ENCODE measurements at regions not wholly inside any gene's neighbourhood (a gene's known extent, or its start where the extent isn't known, plus 50 kb on each side); places are given as distances from the start of the nearest gene placed in this dataset.

DNA sequence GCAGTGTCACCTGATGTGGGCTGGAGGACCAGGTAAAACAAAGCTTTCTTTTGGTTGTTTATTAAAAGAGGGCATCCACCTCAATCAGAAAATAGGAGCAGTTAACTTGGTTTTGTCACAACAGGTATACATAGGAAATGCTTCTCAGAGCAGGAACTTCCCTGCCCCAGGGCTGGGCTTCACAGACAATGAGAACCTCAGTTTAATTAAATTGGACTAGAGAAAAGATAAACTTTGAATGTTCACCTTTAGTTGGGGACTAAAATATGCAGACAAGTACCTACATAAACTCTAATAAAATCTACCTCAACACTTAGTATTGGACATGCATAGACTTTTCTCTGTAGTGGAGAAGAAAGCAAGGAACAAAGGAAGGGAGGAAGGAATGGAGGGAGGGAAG lies 392.0 kb downstream of the ENC1 start:
- intact Hi-C loops (cut with micrococcal nuclease) = loop anchor here (10.0 kb wide), 1 partner anchor 84 kb away; no protein-coding TSS in a partner anchor
- H3K4me1 ChIP-seq (ENCODE audit: insufficient read depth, low read length) = peaks cover 29% of the 10 kb centered on the region
- no peaks in the 10 kb centered on the region for H3K79me2 ChIP-seq (ENCODE audit: low read length)
- no peak overlapping the region for H3K27ac ChIP-seq (ENCODE audit: low read length)
- peaks cover under 1% of the 10 kb centered on the region for H3F3A ChIP-seq (ENCODE audit: low read length, unreplicated experiment)
- no peaks in the 10 kb centered on the region for H3K27me3 ChIP-seq (ENCODE audit: low read length)
- no peak overlapping the region for H3K9ac ChIP-seq (ENCODE audit: low read length)
- ChIA-PET POLR2A (ENCODE audit: unreplicated experiment) (no interaction called here), CTCF (no interaction called here)
- H2AFZ ChIP-seq (ENCODE audit: low read length) = no peak overlapping the region
- no TSS peak for BruUV-seq (replicated peaks)
- no peaks in the 10 kb centered on the region for H4K20me1 ChIP-seq (ENCODE audit: low read length)
- no peak overlapping the region for H3K4me2 ChIP-seq (ENCODE audit: low read length)
- DNase-seq = no peak
- no peaks in the 10 kb centered on the region for H3K36me3 ChIP-seq (ENCODE audit: low read depth, low read length)
- no peaks in the 10 kb centered on the region for H3K9me3 ChIP-seq (ENCODE audit: low read length)
- TF ChIP-seq EZH2 (IDR thresholded peaks at IDR 0.05; ENCODE audit: low read length, unreplicated experiment) (no peak), EZH2phosphoT487 (IDR thresholded peaks at IDR 0.05; ENCODE audit: borderline replicate concordance, low read length) (no peak)
- TF ChIP-seq, protein P1, sequence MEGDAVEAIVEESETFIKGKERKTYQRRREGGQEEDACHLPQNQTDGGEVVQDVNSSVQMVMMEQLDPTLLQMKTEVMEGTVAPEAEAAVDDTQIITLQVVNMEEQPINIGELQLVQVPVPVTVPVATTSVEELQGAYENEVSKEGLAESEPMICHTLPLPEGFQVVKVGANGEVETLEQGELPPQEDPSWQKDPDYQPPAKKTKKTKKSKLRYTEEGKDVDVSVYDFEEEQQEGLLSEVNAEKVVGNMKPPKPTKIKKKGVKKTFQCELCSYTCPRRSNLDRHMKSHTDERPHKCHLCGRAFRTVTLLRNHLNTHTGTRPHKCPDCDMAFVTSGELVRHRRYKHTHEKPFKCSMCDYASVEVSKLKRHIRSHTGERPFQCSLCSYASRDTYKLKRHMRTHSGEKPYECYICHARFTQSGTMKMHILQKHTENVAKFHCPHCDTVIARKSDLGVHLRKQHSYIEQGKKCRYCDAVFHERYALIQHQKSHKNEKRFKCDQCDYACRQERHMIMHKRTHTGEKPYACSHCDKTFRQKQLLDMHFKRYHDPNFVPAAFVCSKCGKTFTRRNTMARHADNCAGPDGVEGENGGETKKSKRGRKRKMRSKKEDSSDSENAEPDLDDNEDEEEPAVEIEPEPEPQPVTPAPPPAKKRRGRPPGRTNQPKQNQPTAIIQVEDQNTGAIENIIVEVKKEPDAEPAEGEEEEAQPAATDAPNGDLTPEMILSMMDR (conservative IDR thresholded peaks at IDR 0.05; ENCODE audit: low read depth, low read length) = no peak
- H3K9me2 ChIP-seq (replicated peaks; ENCODE audit: low read length) = no peaks in the 10 kb centered on the region
- no peak overlapping the region for H3K4me3 ChIP-seq (ENCODE audit: low read length)
- ATAC-seq = no peak

DNA sequence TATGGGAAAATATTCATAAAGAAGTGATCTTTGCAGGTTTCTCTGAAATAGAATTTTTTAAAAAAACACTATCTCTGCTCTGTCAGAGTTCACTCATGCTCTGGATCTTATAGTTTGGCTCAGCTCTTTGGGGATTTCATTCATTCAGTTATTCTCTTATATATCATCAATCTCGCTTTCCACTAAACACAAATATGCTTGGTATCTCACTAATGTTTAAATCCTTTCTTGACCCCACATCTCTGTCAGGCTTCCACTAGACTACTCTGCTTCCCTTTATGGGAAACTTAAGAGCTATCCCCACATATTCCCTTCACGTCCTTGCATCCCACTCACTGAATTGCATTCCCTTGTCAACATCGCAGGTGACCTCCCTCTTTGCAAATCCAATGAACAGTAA lies 396.1 kb downstream of the ENC1 start:
- H3K79me2 ChIP-seq (ENCODE audit: low read length) = no peaks in the 10 kb centered on the region
- no peaks in the 10 kb centered on the region for H4K20me1 ChIP-seq (ENCODE audit: low read length)
- POLR2A ChIA-PET (ENCODE audit: unreplicated experiment) = interaction anchor here (0.7 kb wide), 1 partner anchor 399 kb away, joined by 4 read pairs; no protein-coding TSS in a partner anchor
- no peaks in the 10 kb centered on the region for H3K9me3 ChIP-seq (ENCODE audit: low read length)
- BruUV-seq (replicated peaks) = no TSS peak
- no peaks in the 10 kb centered on the region for H3K27me3 ChIP-seq (ENCODE audit: low read length)
- H3K4me1 ChIP-seq (ENCODE audit: insufficient read depth, low read length) = peaks cover 48% of the 10 kb centered on the region
- CTCF ChIA-PET = no interaction called here
- TF ChIP-seq EZH2phosphoT487 (IDR thresholded peaks at IDR 0.05; ENCODE audit: borderline replicate concordance, low read length) = no peak
- TF ChIP-seq, protein P1 (conservative IDR thresholded peaks at IDR 0.05; ENCODE audit: low read depth, low read length) = no peak
- TF ChIP-seq EZH2 (IDR thresholded peaks at IDR 0.05; ENCODE audit: low read length, unreplicated experiment) = no peak
- H3K9ac ChIP-seq (ENCODE audit: low read length) = no peak overlapping the region
- no peak for ATAC-seq
- intact Hi-C loops (cut with micrococcal nuclease) = loop anchor here (5.0 to 10.0 kb wide), 4 partner anchors 80 to 298 kb away; no protein-coding TSS in a partner anchor
- H2AFZ ChIP-seq (ENCODE audit: low read length) = no peak overlapping the region
- H3F3A ChIP-seq (ENCODE audit: low read length, unreplicated experiment) = peaks cover 7% of the 10 kb centered on the region
- H3K36me3 ChIP-seq (ENCODE audit: low read depth, low read length) = no peaks in the 10 kb centered on the region
- DNase-seq = no peak
- no peaks in the 10 kb centered on the region for H3K9me2 ChIP-seq (replicated peaks; ENCODE audit: low read length)
- peak overlapping the region; percentile 97 for H3K27ac ChIP-seq (ENCODE audit: low read length)
- H3K4me3 ChIP-seq (ENCODE audit: low read length) = no peak overlapping the region
- H3K4me2 ChIP-seq (ENCODE audit: low read length) = peak overlapping the region; percentile 72

DNA sequence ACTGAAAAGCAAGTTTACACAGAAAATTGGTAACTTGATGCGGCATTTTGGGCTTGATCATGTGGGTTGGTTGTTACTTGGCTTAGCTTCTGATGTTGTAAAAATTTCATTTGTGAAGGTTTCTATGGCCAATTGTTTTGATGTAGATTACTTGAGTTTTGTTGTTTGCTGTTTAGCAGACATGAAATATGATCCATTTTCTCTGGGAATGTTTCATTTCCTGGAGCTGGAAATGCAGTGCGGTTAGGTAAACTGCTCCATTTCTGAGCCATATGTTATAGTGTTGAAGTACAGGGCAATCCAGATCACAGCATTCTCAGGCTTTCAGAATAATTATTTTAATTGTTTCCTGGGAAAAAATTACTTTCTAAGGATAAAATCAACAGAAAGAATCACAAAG lies 396.9 kb downstream of the ENC1 start:
- 0 out of 2 replicates have a peak overlapping the region, but pooled peaks have one; percentile 32 for H2AFZ ChIP-seq (ENCODE audit: low read length)
- CTCF ChIA-PET = no interaction called here

More for the DNA sequence above, 396.9 kb downstream of the ENC1 start:
- Histone ChIP-seq H3K27me3 (ENCODE audit: low read length) (no peaks in the 10 kb centered on the region), H3K27ac (ENCODE audit: low read length) (peak overlapping the region; percentile 97), H4K20me1 (ENCODE audit: low read length) (no peaks in the 10 kb centered on the region), H3K9ac (ENCODE audit: low read length) (peak overlapping the region; percentile 61; the same call in 1 of the 2 replicates), H3K4me2 (ENCODE audit: low read length) (peak overlapping the region; percentile 72), H3K4me3 (ENCODE audit: low read length) (no peak overlapping the region), H3K4me1 (ENCODE audit: insufficient read depth, low read length) (peaks cover 48% of the 10 kb centered on the region), H3K9me3 (ENCODE audit: low read length) (no peaks in the 10 kb centered on the region), H3F3A (ENCODE audit: low read length, unreplicated experiment) (peaks cover 7% of the 10 kb centered on the region), H3K79me2 (ENCODE audit: low read length) (no peaks in the 10 kb centered on the region), H3K36me3 (ENCODE audit: low read depth, low read length) (no peaks in the 10 kb centered on the region), H3K9me2 (replicated peaks; ENCODE audit: low read length) (no peaks in the 10 kb centered on the region)
- TF ChIP-seq EZH2phosphoT487 (IDR thresholded peaks at IDR 0.05; ENCODE audit: borderline replicate concordance, low read length) = no peak
- intact Hi-C loops (cut with micrococcal nuclease) = loop anchor here (1.0 to 10.0 kb wide), 6 partner anchors 8 to 299 kb away; no protein-coding TSS in a partner anchor
- BruUV-seq (replicated peaks) = no TSS peak
- POLR2A ChIA-PET (ENCODE audit: unreplicated experiment) = interaction anchor here (0.7 kb wide), 1 partner anchor 396 kb away, joined by 4 read pairs; no protein-coding TSS in a partner anchor
- ATAC-seq (peak; percentile 59), DNase-seq (peak; percentile 73)
